ENCODE measurements at regions not wholly inside any gene's neighbourhood (a gene's known extent, or its start where the extent isn't known, plus 50 kb on each side); places are given as distances from the start of the nearest gene placed in this dataset.

GRCh38 chr3:127484601-127485388 is 105.7 kb downstream of the TPRA1 start:
- TF ChIP-seq EP300 (IDR thresholded peaks at IDR 0.05) = no peak
- TF ChIP-seq, protein P1, sequence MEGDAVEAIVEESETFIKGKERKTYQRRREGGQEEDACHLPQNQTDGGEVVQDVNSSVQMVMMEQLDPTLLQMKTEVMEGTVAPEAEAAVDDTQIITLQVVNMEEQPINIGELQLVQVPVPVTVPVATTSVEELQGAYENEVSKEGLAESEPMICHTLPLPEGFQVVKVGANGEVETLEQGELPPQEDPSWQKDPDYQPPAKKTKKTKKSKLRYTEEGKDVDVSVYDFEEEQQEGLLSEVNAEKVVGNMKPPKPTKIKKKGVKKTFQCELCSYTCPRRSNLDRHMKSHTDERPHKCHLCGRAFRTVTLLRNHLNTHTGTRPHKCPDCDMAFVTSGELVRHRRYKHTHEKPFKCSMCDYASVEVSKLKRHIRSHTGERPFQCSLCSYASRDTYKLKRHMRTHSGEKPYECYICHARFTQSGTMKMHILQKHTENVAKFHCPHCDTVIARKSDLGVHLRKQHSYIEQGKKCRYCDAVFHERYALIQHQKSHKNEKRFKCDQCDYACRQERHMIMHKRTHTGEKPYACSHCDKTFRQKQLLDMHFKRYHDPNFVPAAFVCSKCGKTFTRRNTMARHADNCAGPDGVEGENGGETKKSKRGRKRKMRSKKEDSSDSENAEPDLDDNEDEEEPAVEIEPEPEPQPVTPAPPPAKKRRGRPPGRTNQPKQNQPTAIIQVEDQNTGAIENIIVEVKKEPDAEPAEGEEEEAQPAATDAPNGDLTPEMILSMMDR (IDR thresholded peaks at IDR 0.05) = no peak

All from gastroesophageal sphincter (tissue), 3 donors.